ENCODE measurements at regions not wholly inside any gene's neighbourhood (a gene's known extent, or its start where the extent isn't known, plus 50 kb on each side); places are given as distances from the start of the nearest gene placed in this dataset.

DNA sequence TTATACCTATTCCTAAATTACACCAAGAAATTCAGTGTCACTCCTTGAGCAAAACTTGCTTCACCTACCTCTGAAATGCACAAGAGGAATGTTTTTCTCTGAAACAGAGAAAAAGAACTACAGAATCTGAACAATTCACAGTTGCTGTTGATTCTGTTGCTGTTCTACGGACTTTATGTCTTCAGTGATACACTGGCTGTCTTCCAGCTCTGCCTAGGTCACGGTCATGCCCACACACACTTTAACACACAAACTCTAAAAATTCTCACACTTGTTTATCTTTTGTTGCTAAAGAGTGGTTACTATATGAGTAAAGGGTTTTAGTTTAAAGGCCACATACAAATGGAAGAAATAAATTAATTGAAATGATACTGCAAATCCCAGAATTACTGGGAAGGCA, 124.4 kb upstream of the SPRY2 start:
- TF ChIP-seq, protein P1, sequence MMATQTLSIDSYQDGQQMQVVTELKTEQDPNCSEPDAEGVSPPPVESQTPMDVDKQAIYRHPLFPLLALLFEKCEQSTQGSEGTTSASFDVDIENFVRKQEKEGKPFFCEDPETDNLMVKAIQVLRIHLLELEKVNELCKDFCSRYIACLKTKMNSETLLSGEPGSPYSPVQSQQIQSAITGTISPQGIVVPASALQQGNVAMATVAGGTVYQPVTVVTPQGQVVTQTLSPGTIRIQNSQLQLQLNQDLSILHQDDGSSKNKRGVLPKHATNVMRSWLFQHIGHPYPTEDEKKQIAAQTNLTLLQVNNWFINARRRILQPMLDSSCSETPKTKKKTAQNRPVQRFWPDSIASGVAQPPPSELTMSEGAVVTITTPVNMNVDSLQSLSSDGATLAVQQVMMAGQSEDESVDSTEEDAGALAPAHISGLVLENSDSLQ (IDR thresholded peaks at IDR 0.05) = no peak
- TF ChIP-seq SUZ12 (IDR thresholded peaks at IDR 0.05) = no peak
- no peak for TF ChIP-seq HDGF (IDR thresholded peaks at IDR 0.05; ENCODE audit: borderline replicate concordance)
- no peak for TF ChIP-seq BHLHE40 (IDR thresholded peaks at IDR 0.05; ENCODE audit: borderline replicate concordance)
- no peak for TF ChIP-seq FOXK2 (IDR thresholded peaks at IDR 0.05)
- TF ChIP-seq ZNF384 (IDR thresholded peaks at IDR 0.05) = no peak
- no peak for TF ChIP-seq SP1 (IDR thresholded peaks at IDR 0.05)
- TF ChIP-seq TARDBP (IDR thresholded peaks at IDR 0.05) = no peak
- no peak for TF ChIP-seq ARNT (IDR thresholded peaks at IDR 0.05)
- no peak for TF ChIP-seq LEF1 (IDR thresholded peaks at IDR 0.05; ENCODE audit: borderline replicate concordance)
